ENCODE measurements at regions not wholly inside any gene's neighbourhood (a gene's known extent, or its start where the extent isn't known, plus 50 kb on each side); places are given as distances from the start of the nearest gene placed in this dataset.
A peak's percentile ranks its signal among the peaks of the same experiment; 100 is the strongest.
"Not testable (repeated sequence)": the region's sequence is repeated elsewhere in the genome, so short reads cannot be mapped to it uniquely, and the experiment has no call there.

GRCh38 chr1:192497214-192497794, 78.3 kb upstream of the RGS1 start:
- Histone ChIP-seq H3K4me1 (ENCODE audit: control insufficient read depth, insufficient read depth, low read length, unreplicated experiment) (peaks cover 10% of the 10 kb centered on the region), H3K36me3 (ENCODE audit: insufficient read depth, low read length) (no peaks in the 10 kb centered on the region), H3K27ac (ENCODE audit: low read depth, low read length) (no peak overlapping the region), H3K4me3 (ENCODE audit: low read depth, low read length) (no peak overlapping the region), H2AFZ (ENCODE audit: low read length, unreplicated experiment) (no peak overlapping the region), H3K79me2 (ENCODE audit: control insufficient read depth, insufficient read depth, low read length, unreplicated experiment) (no peaks in the 10 kb centered on the region), H3K27me3 (ENCODE audit: insufficient read depth, low read length) (no peaks in the 10 kb centered on the region)

- not testable (repeated sequence) for H3K79me2 ChIP-seq (ENCODE audit: control insufficient read depth, insufficient read depth, low read length, unreplicated experiment); H3K4me1 ChIP-seq (ENCODE audit: control insufficient read depth, insufficient read depth, low read length, unreplicated experiment); H3K36me3 ChIP-seq (ENCODE audit: insufficient read depth, low read length); H3K27me3 ChIP-seq (ENCODE audit: insufficient read depth, low read length); H3K27ac ChIP-seq (ENCODE audit: low read depth, low read length); H2AFZ ChIP-seq (ENCODE audit: low read length, unreplicated experiment); H3K4me3 ChIP-seq (ENCODE audit: low read depth, low read length)
Observed at GRCh38 chr1:192498092-192498491, 77.5 kb upstream of the RGS1 start.

GRCh38 chr1:192499061-192499581, 76.5 kb upstream of the RGS1 start:
- H3K27ac ChIP-seq (ENCODE audit: low read depth, low read length); H3K79me2 ChIP-seq (ENCODE audit: control insufficient read depth, insufficient read depth, low read length, unreplicated experiment); H3K36me3 ChIP-seq (ENCODE audit: insufficient read depth, low read length); H3K4me1 ChIP-seq (ENCODE audit: control insufficient read depth, insufficient read depth, low read length, unreplicated experiment); H2AFZ ChIP-seq (ENCODE audit: low read length, unreplicated experiment); H3K27me3 ChIP-seq (ENCODE audit: insufficient read depth, low read length); H3K4me3 ChIP-seq (ENCODE audit: low read depth, low read length): not testable (repeated sequence)

GRCh38 chr1:192500541-192500940, 75.0 kb upstream of the RGS1 start:
- not testable (repeated sequence) for H3K36me3 ChIP-seq (ENCODE audit: insufficient read depth, low read length); H3K27ac ChIP-seq (ENCODE audit: low read depth, low read length); H2AFZ ChIP-seq (ENCODE audit: low read length, unreplicated experiment); H3K4me1 ChIP-seq (ENCODE audit: control insufficient read depth, insufficient read depth, low read length, unreplicated experiment); H3K4me3 ChIP-seq (ENCODE audit: low read depth, low read length); H3K27me3 ChIP-seq (ENCODE audit: insufficient read depth, low read length); H3K79me2 ChIP-seq (ENCODE audit: control insufficient read depth, insufficient read depth, low read length, unreplicated experiment)

GRCh38 chr1:192506741-192507155, 68.8 kb upstream of the RGS1 start:
- H3K4me3 ChIP-seq (ENCODE audit: low read depth, low read length), result no peak overlapping the region
- no peak overlapping the region for H3K27ac ChIP-seq (ENCODE audit: low read depth, low read length)
- no peaks in the 10 kb centered on the region for H3K4me1 ChIP-seq (ENCODE audit: control insufficient read depth, insufficient read depth, low read length, unreplicated experiment)
- H3K27me3 ChIP-seq (ENCODE audit: insufficient read depth, low read length), result no peaks in the 10 kb centered on the region
- H2AFZ ChIP-seq (ENCODE audit: low read length, unreplicated experiment), result no peak overlapping the region
- H3K79me2 ChIP-seq (ENCODE audit: control insufficient read depth, insufficient read depth, low read length, unreplicated experiment), result no peaks in the 10 kb centered on the region
- H3K36me3 ChIP-seq (ENCODE audit: insufficient read depth, low read length), result no peaks in the 10 kb centered on the region

- Histone ChIP-seq H3K4me3 (ENCODE audit: low read depth, low read length) (no peak overlapping the region), H2AFZ (ENCODE audit: low read length, unreplicated experiment) (peak overlapping the region; percentile 3), H3K36me3 (ENCODE audit: insufficient read depth, low read length) (no peaks in the 10 kb centered on the region), H3K79me2 (ENCODE audit: control insufficient read depth, insufficient read depth, low read length, unreplicated experiment) (no peaks in the 10 kb centered on the region), H3K4me1 (ENCODE audit: control insufficient read depth, insufficient read depth, low read length, unreplicated experiment) (no peaks in the 10 kb centered on the region), H3K27ac (ENCODE audit: low read depth, low read length) (no peak overlapping the region), H3K27me3 (ENCODE audit: insufficient read depth, low read length) (no peaks in the 10 kb centered on the region)
Observed at GRCh38 chr1:192512426-192513162, 63.0 kb upstream of the RGS1 start.

GRCh38 chr1:192513196-192513595, 62.4 kb upstream of the RGS1 start:
- no peak overlapping the region for H2AFZ ChIP-seq (ENCODE audit: low read length, unreplicated experiment)
- H3K4me3 ChIP-seq (ENCODE audit: low read depth, low read length), result no peak overlapping the region
- no peaks in the 10 kb centered on the region for H3K27me3 ChIP-seq (ENCODE audit: insufficient read depth, low read length)
- no peaks in the 10 kb centered on the region for H3K79me2 ChIP-seq (ENCODE audit: control insufficient read depth, insufficient read depth, low read length, unreplicated experiment)
- no peaks in the 10 kb centered on the region for H3K36me3 ChIP-seq (ENCODE audit: insufficient read depth, low read length)
- H3K4me1 ChIP-seq (ENCODE audit: control insufficient read depth, insufficient read depth, low read length, unreplicated experiment), result no peaks in the 10 kb centered on the region
- no peak overlapping the region for H3K27ac ChIP-seq (ENCODE audit: low read depth, low read length)

- no peaks in the 10 kb centered on the region for H3K4me1 ChIP-seq (ENCODE audit: control insufficient read depth, insufficient read depth, low read length, unreplicated experiment)
- no peak overlapping the region for H3K27ac ChIP-seq (ENCODE audit: low read depth, low read length)
Observed at GRCh38 chr1:192513697-192514096, 61.9 kb upstream of the RGS1 start.

GRCh38 chr1:192516776-192517297, 58.7 kb upstream of the RGS1 start:
- H3K27me3 ChIP-seq (ENCODE audit: insufficient read depth, low read length), result no peaks in the 10 kb centered on the region
- no peak overlapping the region for H3K27ac ChIP-seq (ENCODE audit: low read depth, low read length)
- peaks cover 3% of the 10 kb centered on the region for H3K4me1 ChIP-seq (ENCODE audit: control insufficient read depth, insufficient read depth, low read length, unreplicated experiment)
- no peaks in the 10 kb centered on the region for H3K36me3 ChIP-seq (ENCODE audit: insufficient read depth, low read length)
- no peaks in the 10 kb centered on the region for H3K79me2 ChIP-seq (ENCODE audit: control insufficient read depth, insufficient read depth, low read length, unreplicated experiment)
- no peak overlapping the region for H2AFZ ChIP-seq (ENCODE audit: low read length, unreplicated experiment)
- H3K4me3 ChIP-seq (ENCODE audit: low read depth, low read length), result no peak overlapping the region

More at GRCh38 chr1:192513697-192514096, 61.9 kb upstream of the RGS1 start:
- H3K27me3 ChIP-seq (ENCODE audit: insufficient read depth, low read length), result no peaks in the 10 kb centered on the region
- H3K36me3 ChIP-seq (ENCODE audit: insufficient read depth, low read length), result no peaks in the 10 kb centered on the region
- no peaks in the 10 kb centered on the region for H3K79me2 ChIP-seq (ENCODE audit: control insufficient read depth, insufficient read depth, low read length, unreplicated experiment)
- no peak overlapping the region for H2AFZ ChIP-seq (ENCODE audit: low read length, unreplicated experiment)
- no peak overlapping the region for H3K4me3 ChIP-seq (ENCODE audit: low read depth, low read length)

- H3K36me3 ChIP-seq (ENCODE audit: insufficient read depth, low read length); H3K4me1 ChIP-seq (ENCODE audit: control insufficient read depth, insufficient read depth, low read length, unreplicated experiment); H3K79me2 ChIP-seq (ENCODE audit: control insufficient read depth, insufficient read depth, low read length, unreplicated experiment); H3K4me3 ChIP-seq (ENCODE audit: low read depth, low read length); H2AFZ ChIP-seq (ENCODE audit: low read length, unreplicated experiment); H3K27me3 ChIP-seq (ENCODE audit: insufficient read depth, low read length); H3K27ac ChIP-seq (ENCODE audit: low read depth, low read length): not testable (repeated sequence)
Observed at GRCh38 chr1:192517716-192518355, 57.7 kb upstream of the RGS1 start.

Measured in ACC112 (cell line).